Epithelial cell of prostate (primary cell): ENCODE measurements at regions not wholly inside any gene's neighbourhood (a gene's known extent, or its start where the extent isn't known, plus 50 kb on each side); places are given as distances from the start of the nearest gene placed in this dataset.

ENCODE experiments used
- DNase-seq: peaks from one replicate; pipeline ENCODE4 v3.0.0-alpha.2; 2011; ENCODE audit warnings: low read depth, low spot score
- H3K27ac ChIP-seq: fragments of 450-650 bp; 2 replicates; pipeline ENCODE4 v1.5.1; 2017; ENCODE audit warnings: mild to moderate bottlenecking

- no peak overlapping the region for H3K27ac ChIP-seq
- DNase-seq, result no peak
These were observed 210.1 kb upstream of the TBX3 start for GRCh38 chr12:114894076-114894475.

- DNase-seq, result no peak
- no peak overlapping the region for H3K27ac ChIP-seq
These were observed 205.1 kb upstream of the TBX3 start for GRCh38 chr12:114888928-114889584.

- no peak overlapping the region for H3K27ac ChIP-seq
- no peak for DNase-seq
These were observed 204.5 kb upstream of the TBX3 start for GRCh38 chr12:114888448-114888847.

- no peak for DNase-seq
These were observed 201.5 kb upstream of the TBX3 start for GRCh38 chr12:114885501-114885900.

GRCh38 chr12:114884575-114884974 is 200.6 kb upstream of the TBX3 start:
- DNase-seq, result no peak
- no peak overlapping the region for H3K27ac ChIP-seq

More at GRCh38 chr12:114885501-114885900, 201.5 kb upstream of the TBX3 start:
- H3K27ac ChIP-seq, result no peak overlapping the region

- no peak for DNase-seq
- H3K27ac ChIP-seq, result no peak overlapping the region
These were observed 198.1 kb upstream of the TBX3 start for GRCh38 chr12:114882083-114882482.

- H3K27ac ChIP-seq, result no peak overlapping the region
- no peak for DNase-seq
These were observed 195.4 kb upstream of the TBX3 start for GRCh38 chr12:114879354-114879753.

- H3K27ac ChIP-seq, result no peak overlapping the region
- no peak for DNase-seq
These were observed 194.8 kb upstream of the TBX3 start for GRCh38 chr12:114878781-114879180.

- no peak for DNase-seq
- no peak overlapping the region for H3K27ac ChIP-seq
These were observed 193.1 kb upstream of the TBX3 start for GRCh38 chr12:114876968-114877680.

- H3K27ac ChIP-seq, result no peak overlapping the region
- no peak for DNase-seq
These were observed 191.3 kb upstream of the TBX3 start for GRCh38 chr12:114875313-114875712.

- DNase-seq, result no peak
- no peak overlapping the region for H3K27ac ChIP-seq
These were observed 189.7 kb upstream of the TBX3 start for GRCh38 chr12:114873656-114874055.

GRCh38 chr12:114868995-114869834 is 185.2 kb upstream of the TBX3 start:
- no peak for DNase-seq
- no peak overlapping the region for H3K27ac ChIP-seq

GRCh38 chr12:114866331-114866730 is 182.4 kb upstream of the TBX3 start:
- no peak for DNase-seq
- H3K27ac ChIP-seq, result no peak overlapping the region

GRCh38 chr12:114864837-114865551 is 181.0 kb upstream of the TBX3 start:
- DNase-seq, result no peak
- no peak overlapping the region for H3K27ac ChIP-seq

GRCh38 chr12:114863911-114864310 is 179.9 kb upstream of the TBX3 start:
- DNase-seq, result no peak
- H3K27ac ChIP-seq, result no peak overlapping the region

GRCh38 chr12:114860969-114861368 is 177.0 kb upstream of the TBX3 start:
- no peak for DNase-seq
- no peak overlapping the region for H3K27ac ChIP-seq

- no peak for DNase-seq
- H3K27ac ChIP-seq, result no peak overlapping the region
These were observed 174.6 kb upstream of the TBX3 start for GRCh38 chr12:114858388-114859146.

GRCh38 chr12:114855678-114856077 is 171.7 kb upstream of the TBX3 start:
- H3K27ac ChIP-seq, result no peak overlapping the region
- no peak for DNase-seq

GRCh38 chr12:114852976-114853529 is 169.1 kb upstream of the TBX3 start:
- DNase-seq, result no peak
- no peak overlapping the region for H3K27ac ChIP-seq
